ENCODE measurements at regions not wholly inside any gene's neighbourhood (a gene's known extent, or its start where the extent isn't known, plus 50 kb on each side); places are given as distances from the start of the nearest gene placed in this dataset.

GRCh38 chr3:182608832-182609231 is 184.5 kb upstream of the ATP11B start:
- no peak overlapping the region for H3K4me3 ChIP-seq (ENCODE audit: low read depth, low read length, poor library complexity, severe bottlenecking)
- CTCF ChIA-PET (ENCODE audit: unreplicated experiment), result interaction anchor here (0.6 kb wide), 1 partner anchor 600 kb away, joined by 3 read pairs; no protein-coding TSS in a partner anchor
- POLR2A ChIA-PET, result interaction anchor here (0.5 to 1.3 kb wide), 5 partner anchors 8 to 999 kb away, joined by 3 read pairs; no protein-coding TSS in a partner anchor

GRCh38 chr3:182609575-182610156 is 183.6 kb upstream of the ATP11B start:
- H3K4me1 ChIP-seq (ENCODE audit: insufficient read depth, low read length, poor library complexity, severe bottlenecking), result no peaks in the 10 kb centered on the region
- DNase-seq (ENCODE audit: low spot score), result no peak
- intact Hi-C loops (cut with micrococcal nuclease; ENCODE audit: unreplicated experiment), result loop anchor here (10.0 kb wide), 1 partner anchor 1405 kb away; no protein-coding TSS in a partner anchor
- no peaks in the 10 kb centered on the region for H3K9me3 ChIP-seq (ENCODE audit: low read length)
- H3K36me3 ChIP-seq (ENCODE audit: insufficient read depth, low read length), result no peaks in the 10 kb centered on the region
- H3K9me2 ChIP-seq (ENCODE audit: insufficient read depth, low read length), result no peaks in the 10 kb centered on the region
- POLR2A ChIA-PET, result interaction anchor here (0.5 to 1.3 kb wide), 5 partner anchors 9 to 999 kb away, joined by 3 read pairs; no protein-coding TSS in a partner anchor
- no peak overlapping the region for H3K4me3 ChIP-seq (ENCODE audit: low read depth, low read length, poor library complexity, severe bottlenecking)
- TF ChIP-seq EZH2phosphoT487 (IDR thresholded peaks at IDR 0.05; ENCODE audit: borderline replicate concordance, low read depth, low read length) (no peak), CTCF (conservative IDR thresholded peaks at IDR 0.05; ENCODE audit: low read length) (no peak)
- H2AFZ ChIP-seq (ENCODE audit: low read length), result no peak overlapping the region
- no peak overlapping the region for H3K4me2 ChIP-seq (ENCODE audit: low read length)
- H4K20me1 ChIP-seq (ENCODE audit: insufficient read depth, low read length), result no peaks in the 10 kb centered on the region
- CTCF ChIA-PET (ENCODE audit: unreplicated experiment), result no interaction called here
- no peak overlapping the region for H3K27ac ChIP-seq (ENCODE audit: low read depth, low read length, poor library complexity, severe bottlenecking)
- BruUV-seq (replicated peaks), result no TSS peak
- H3K79me2 ChIP-seq (ENCODE audit: insufficient read depth, low read depth, low read length), result no peaks in the 10 kb centered on the region

More at GRCh38 chr3:182608832-182609231, 184.5 kb upstream of the ATP11B start:
- intact Hi-C loops (cut with micrococcal nuclease; ENCODE audit: unreplicated experiment), result no loop called here
- Histone ChIP-seq H3K4me2 (ENCODE audit: low read length) (no peak overlapping the region), H3K9me2 (ENCODE audit: insufficient read depth, low read length) (no peaks in the 10 kb centered on the region), H3K36me3 (ENCODE audit: insufficient read depth, low read length) (no peaks in the 10 kb centered on the region), H3K79me2 (ENCODE audit: insufficient read depth, low read depth, low read length) (no peaks in the 10 kb centered on the region), H2AFZ (ENCODE audit: low read length) (no peak overlapping the region), H3K27ac (ENCODE audit: low read depth, low read length, poor library complexity, severe bottlenecking) (no peak overlapping the region), H3K9me3 (ENCODE audit: low read length) (no peaks in the 10 kb centered on the region), H3K4me1 (ENCODE audit: insufficient read depth, low read length, poor library complexity, severe bottlenecking) (no peaks in the 10 kb centered on the region), H4K20me1 (ENCODE audit: insufficient read depth, low read length) (no peaks in the 10 kb centered on the region)
- no peak for DNase-seq (ENCODE audit: low spot score)
- no peak for TF ChIP-seq CTCF (conservative IDR thresholded peaks at IDR 0.05; ENCODE audit: low read length)
- no peak for TF ChIP-seq EZH2phosphoT487 (IDR thresholded peaks at IDR 0.05; ENCODE audit: borderline replicate concordance, low read depth, low read length)
- no TSS peak for BruUV-seq (replicated peaks)

- Histone ChIP-seq H3K9me2 (ENCODE audit: insufficient read depth, low read length) (no peaks in the 10 kb centered on the region), H3K79me2 (ENCODE audit: insufficient read depth, low read depth, low read length) (no peaks in the 10 kb centered on the region), H3K36me3 (ENCODE audit: insufficient read depth, low read length) (no peaks in the 10 kb centered on the region), H3K4me3 (ENCODE audit: low read depth, low read length, poor library complexity, severe bottlenecking) (no peak overlapping the region), H4K20me1 (ENCODE audit: insufficient read depth, low read length) (no peaks in the 10 kb centered on the region), H2AFZ (ENCODE audit: low read length) (no peak overlapping the region), H3K27ac (ENCODE audit: low read depth, low read length, poor library complexity, severe bottlenecking) (no peak overlapping the region), H3K4me1 (ENCODE audit: insufficient read depth, low read length, poor library complexity, severe bottlenecking) (no peaks in the 10 kb centered on the region), H3K9me3 (ENCODE audit: low read length) (no peaks in the 10 kb centered on the region), H3K4me2 (ENCODE audit: low read length) (no peak overlapping the region)
- no peak for TF ChIP-seq EZH2phosphoT487 (IDR thresholded peaks at IDR 0.05; ENCODE audit: borderline replicate concordance, low read depth, low read length)
- no peak for TF ChIP-seq CTCF (conservative IDR thresholded peaks at IDR 0.05; ENCODE audit: low read length)
- BruUV-seq (replicated peaks), result no TSS peak
- ChIA-PET POLR2A (no interaction called here), CTCF (ENCODE audit: unreplicated experiment) (no interaction called here)
- intact Hi-C loops (cut with micrococcal nuclease; ENCODE audit: unreplicated experiment), result loop anchor here (10.0 kb wide), 1 partner anchor 1408 kb away; no protein-coding TSS in a partner anchor
- no peak for DNase-seq (ENCODE audit: low spot score)
Observed at GRCh38 chr3:182612332-182612731, 181.0 kb upstream of the ATP11B start.
